ENCODE measurements at regions not wholly inside any gene's neighbourhood (a gene's known extent, or its start where the extent isn't known, plus 50 kb on each side); places are given as distances from the start of the nearest gene placed in this dataset.

DNA sequence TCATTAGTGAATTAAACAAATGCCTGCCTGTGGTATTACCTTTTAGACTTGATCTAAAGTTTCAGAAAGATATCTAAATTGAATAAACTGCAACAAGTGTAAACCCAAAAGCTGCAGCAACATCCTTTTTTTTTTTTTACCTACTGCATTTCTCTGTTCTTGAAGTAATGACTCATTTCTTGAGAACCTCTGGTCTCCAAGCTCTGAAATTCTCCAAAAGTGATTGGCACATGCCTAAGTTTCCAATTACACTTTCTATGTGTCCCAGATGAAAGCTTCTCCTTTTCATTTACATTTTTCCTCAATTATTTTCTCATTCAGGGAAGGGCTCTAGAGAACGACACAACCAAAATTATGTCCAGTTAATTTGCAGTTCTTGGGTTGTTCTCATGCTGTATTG is 435.2 kb upstream of the DCN start:
- TF ChIP-seq GATA2 (IDR thresholded peaks at IDR 0.05; ENCODE audit: low read depth, low read length) (no peak), GATA3 (IDR thresholded peaks at IDR 0.05; ENCODE audit: low read depth, low read length) (no peak)
